Stimulated activated CD4-positive, alpha-beta T cell treated with anti-CD3 and anti-CD28 coated beads, Interleukin-2, amount 100 ng/mL, for 4 hours (primary cell): ENCODE measurements at regions not wholly inside any gene's neighbourhood (a gene's known extent, or its start where the extent isn't known, plus 50 kb on each side); places are given as distances from the start of the nearest gene placed in this dataset.
"Not testable (repeated sequence)": the region's sequence is repeated elsewhere in the genome, so short reads cannot be mapped to it uniquely, and the experiment has no call there.

Experiments used
- DNase-seq: peaks from one replicate; pipeline ENCODE4 v3.0.0-alpha.2; 2020; ENCODE audit warnings: low read depth

- DNase-seq, result no peak
Measured at GRCh38 chr5:88092358-88092757, 176.3 kb downstream of the TMEM161B start.

- DNase-seq, result no peak
Measured at GRCh38 chr5:88090506-88090905, 178.1 kb downstream of the TMEM161B start.

GRCh38 chr5:88089719-88090390 lies 178.8 kb downstream of the TMEM161B start:
- no peak for DNase-seq

- no peak for DNase-seq
Measured at GRCh38 chr5:88085462-88085861, 183.2 kb downstream of the TMEM161B start.

GRCh38 chr5:88081877-88082276 lies 186.8 kb downstream of the TMEM161B start:
- no peak for DNase-seq

GRCh38 chr5:88063813-88064212 lies 204.8 kb downstream of the TMEM161B start:
- no peak for DNase-seq

- no peak for DNase-seq
Measured at GRCh38 chr5:88060194-88060593, 208.5 kb downstream of the TMEM161B start.

- no peak for DNase-seq
Measured at GRCh38 chr5:88058625-88059024, 210.0 kb downstream of the TMEM161B start.

GRCh38 chr5:88052468-88052867 lies 216.2 kb downstream of the TMEM161B start:
- DNase-seq, result not testable (repeated sequence)

GRCh38 chr5:88051148-88051547 lies 217.5 kb downstream of the TMEM161B start:
- no peak for DNase-seq

GRCh38 chr5:88049737-88050136 lies 218.9 kb downstream of the TMEM161B start:
- DNase-seq, result no peak

- no peak for DNase-seq
Measured at GRCh38 chr5:88049156-88049555, 219.5 kb downstream of the TMEM161B start.

- DNase-seq, result no peak
Measured at GRCh38 chr5:88045931-88046461, 222.6 kb downstream of the TMEM161B start.

GRCh38 chr5:88045165-88045564 lies 223.5 kb downstream of the TMEM161B start:
- DNase-seq, result no peak

- no peak for DNase-seq
Measured at GRCh38 chr5:88034520-88034919, 234.1 kb downstream of the TMEM161B start.

GRCh38 chr5:88033191-88033590 lies 235.5 kb downstream of the TMEM161B start:
- DNase-seq, result no peak

- no peak for DNase-seq
Measured at GRCh38 chr5:88029011-88029410, 239.6 kb downstream of the TMEM161B start.

GRCh38 chr5:88021141-88021540 lies 247.5 kb downstream of the TMEM161B start:
- DNase-seq, result no peak

- not testable (repeated sequence) for DNase-seq
Measured at GRCh38 chr5:88014984-88015383, 253.7 kb downstream of the TMEM161B start.

- DNase-seq, result no peak
Measured at GRCh38 chr5:88000877-88001276, 267.8 kb downstream of the TMEM161B start.

GRCh38 chr5:87997662-87998061 lies 271.0 kb downstream of the TMEM161B start:
- no peak for DNase-seq

GRCh38 chr5:87966213-87966612 lies 302.4 kb downstream of the TMEM161B start:
- no peak for DNase-seq

GRCh38 chr5:87954121-87954520 lies 314.5 kb downstream of the TMEM161B start:
- DNase-seq, result no peak

GRCh38 chr5:87951661-87952060 lies 317.0 kb downstream of the TMEM161B start:
- DNase-seq, result no peak
